Thyroid gland (tissue), 4 donors: ENCODE measurements at regions not wholly inside any gene's neighbourhood (a gene's known extent, or its start where the extent isn't known, plus 50 kb on each side); places are given as distances from the start of the nearest gene placed in this dataset.
"Not testable (repeated sequence)": the region's sequence is repeated elsewhere in the genome, so short reads cannot be mapped to it uniquely, and the experiment has no call there.

Source experiments
- DNase-seq, 2 donors: peaks; one replicate each; pipeline ENCODE4 v3.0.0-alpha.2; 2019
- H3K27ac ChIP-seq, 3 donors: fragments of 200-600 bp; sonication (generic); 1 replicate in 2 of 3; 2 replicates in 1 of 3; pipeline ENCODE4 v1.5.1; 2016 to 2019; ENCODE audit warnings: mild to moderate bottlenecking in 1 of 3, moderate library complexity in 1 of 3
- H3K27me3 ChIP-seq: fragments of 200-600 bp; sonication (generic); one replicate; pipeline ENCODE4 v1.5.1; 2019
- H3K36me3 ChIP-seq, 2 donors: fragments of 200-600 bp; sonication (generic); one replicate each; pipeline ENCODE4 v1.5.1; 2016 to 2019
- H3K4me1 ChIP-seq, 2 donors: fragments of 200-600 bp; sonication (generic); one replicate each; pipeline ENCODE4 v1.5.1; 2017 to 2019
- H3K4me3 ChIP-seq, 3 donors: fragments of 200-600 bp; sonication (generic); replicated peaks in 1 of 3; 1 replicate in 2 of 3; 2 replicates in 1 of 3; pipeline ENCODE4 v1.5.1; 2016; ENCODE audit warnings: mild to moderate bottlenecking in 1 of 3
- H3K9me3 ChIP-seq: fragments of 200-600 bp; sonication (generic); one replicate; pipeline ENCODE4 v1.5.1; 2017
- POLR2A ChIP-seq, 2 donors: fragments of 450-650 bp; IDR thresholded peaks; one replicate each; pipeline ENCODE4 v1.6.1; 2017; ENCODE audit warnings: antibody characterized with exemption in 2 of 2, mild to moderate bottlenecking in 2 of 2, moderate library complexity in 1 of 2
- WGBS, 2 donors: methylation state at CpG; one replicate each; pipeline ENCODE4 v1.1.5; 2017; 5-methylcytosine and 5-hydroxymethylcytosine counted together
- intact Hi-C: fragments of 100-400 bp; cut with DNase I; formaldehyde crosslinking; loops from one replicate; pipeline ENCODE4 v1.15.1; 2023
- TF ChIP-seq, protein P1 (sequence below), 6 experiments: fragments of 200-600 bp in 3 of 6; fragments of 450-650 bp in 3 of 6; sonication (generic) in 3 of 6; IDR thresholded peaks; one replicate each; pipeline ENCODE4 v1.5.1; 2016 to 2019; ENCODE audit warnings: antibody characterized with exemption in 6 of 6, mild to moderate bottlenecking in 2 of 6, inconsistent platforms in 1 of 6, moderate library complexity in 1 of 6

DNA sequence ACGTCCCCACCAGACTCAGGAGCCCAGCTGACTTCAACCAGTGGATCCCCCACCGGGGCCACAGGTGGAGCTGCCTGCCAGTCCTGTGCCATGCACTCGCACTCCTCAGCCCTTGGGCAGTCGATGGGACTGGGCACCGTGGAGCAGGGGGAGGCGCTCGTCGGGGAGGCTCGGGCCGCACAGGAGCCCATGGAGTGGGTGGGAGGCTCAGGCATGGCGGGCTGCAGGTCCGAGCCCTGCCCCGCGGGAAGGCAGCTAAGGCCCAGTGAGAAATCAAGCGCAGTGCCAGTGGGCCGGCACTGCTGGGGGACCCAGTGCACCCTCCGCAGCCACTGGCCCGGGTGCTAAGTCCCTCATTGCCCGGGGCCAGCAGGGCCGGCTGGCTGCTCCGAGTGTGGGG is 52.3 kb upstream of the LRRC30 start:
- H3K36me3 ChIP-seq, H3K9me3 ChIP-seq, DNase-seq, H3K4me1 ChIP-seq, H3K27me3 ChIP-seq, H3K4me3 ChIP-seq, H3K27ac ChIP-seq: not testable (repeated sequence)
- WGBS, 2 donors = 92 to 94% methylated on average over 7 to 16 of the region's 21 CpGs
- intact Hi-C loops = loop anchor here (5.0 kb wide), 1 partner anchor 261 kb away; no protein-coding TSS in a partner anchor

DNA sequence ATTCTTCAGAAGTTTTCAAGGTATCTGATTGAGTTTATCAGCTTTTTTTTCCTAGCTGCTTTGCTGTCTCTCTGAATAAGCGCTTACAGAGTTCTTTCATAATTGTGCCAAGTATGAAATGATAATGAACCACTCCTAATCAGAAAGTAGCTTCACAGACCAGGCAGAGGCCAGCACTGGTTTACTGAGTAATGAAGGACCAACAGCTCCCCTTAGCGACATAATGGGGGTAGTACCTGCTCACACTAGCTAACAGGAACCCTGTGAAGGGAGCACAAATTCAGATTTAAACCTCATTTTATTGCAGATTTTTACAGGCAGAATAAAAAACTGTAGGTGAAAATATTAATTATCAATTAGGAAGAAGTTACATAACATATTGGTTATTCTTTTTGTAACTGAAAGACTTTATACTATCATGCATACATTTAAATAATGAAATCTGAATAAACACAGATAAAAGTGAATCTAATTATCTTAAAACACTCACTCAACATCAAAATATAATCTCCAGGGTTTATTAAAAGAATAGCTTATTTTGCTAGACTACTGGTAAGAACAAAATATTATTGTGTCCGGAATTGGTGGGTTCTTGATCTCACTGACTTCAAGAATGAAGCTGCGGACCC is 53.7 kb upstream of the LRRC30 start:
- 48 to 54% methylated on average over 4 of the region's 4 CpGs for WGBS, 2 donors
- H3K4me3 ChIP-seq = no peak overlapping the region
- peak; percentile 67 to 70 for DNase-seq
- no peaks in the 10 kb centered on the region for H3K27me3 ChIP-seq
- no peaks in the 10 kb centered on the region for H3K9me3 ChIP-seq
- no peak overlapping the region for H3K27ac ChIP-seq
- TF ChIP-seq POLR2A (IDR thresholded peaks at IDR 0.05) = no peak
- TF ChIP-seq, protein P1, sequence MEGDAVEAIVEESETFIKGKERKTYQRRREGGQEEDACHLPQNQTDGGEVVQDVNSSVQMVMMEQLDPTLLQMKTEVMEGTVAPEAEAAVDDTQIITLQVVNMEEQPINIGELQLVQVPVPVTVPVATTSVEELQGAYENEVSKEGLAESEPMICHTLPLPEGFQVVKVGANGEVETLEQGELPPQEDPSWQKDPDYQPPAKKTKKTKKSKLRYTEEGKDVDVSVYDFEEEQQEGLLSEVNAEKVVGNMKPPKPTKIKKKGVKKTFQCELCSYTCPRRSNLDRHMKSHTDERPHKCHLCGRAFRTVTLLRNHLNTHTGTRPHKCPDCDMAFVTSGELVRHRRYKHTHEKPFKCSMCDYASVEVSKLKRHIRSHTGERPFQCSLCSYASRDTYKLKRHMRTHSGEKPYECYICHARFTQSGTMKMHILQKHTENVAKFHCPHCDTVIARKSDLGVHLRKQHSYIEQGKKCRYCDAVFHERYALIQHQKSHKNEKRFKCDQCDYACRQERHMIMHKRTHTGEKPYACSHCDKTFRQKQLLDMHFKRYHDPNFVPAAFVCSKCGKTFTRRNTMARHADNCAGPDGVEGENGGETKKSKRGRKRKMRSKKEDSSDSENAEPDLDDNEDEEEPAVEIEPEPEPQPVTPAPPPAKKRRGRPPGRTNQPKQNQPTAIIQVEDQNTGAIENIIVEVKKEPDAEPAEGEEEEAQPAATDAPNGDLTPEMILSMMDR (IDR thresholded peaks at IDR 0.05) = peak in 5 of 6 experiments; percentile 22 to 84 (median 80)
- intact Hi-C loops = loop anchor here (5.0 kb wide), 1 partner anchor 260 kb away; no protein-coding TSS in a partner anchor
- no peaks in the 10 kb centered on the region for H3K36me3 ChIP-seq
- no peaks in the 10 kb centered on the region for H3K4me1 ChIP-seq

DNA sequence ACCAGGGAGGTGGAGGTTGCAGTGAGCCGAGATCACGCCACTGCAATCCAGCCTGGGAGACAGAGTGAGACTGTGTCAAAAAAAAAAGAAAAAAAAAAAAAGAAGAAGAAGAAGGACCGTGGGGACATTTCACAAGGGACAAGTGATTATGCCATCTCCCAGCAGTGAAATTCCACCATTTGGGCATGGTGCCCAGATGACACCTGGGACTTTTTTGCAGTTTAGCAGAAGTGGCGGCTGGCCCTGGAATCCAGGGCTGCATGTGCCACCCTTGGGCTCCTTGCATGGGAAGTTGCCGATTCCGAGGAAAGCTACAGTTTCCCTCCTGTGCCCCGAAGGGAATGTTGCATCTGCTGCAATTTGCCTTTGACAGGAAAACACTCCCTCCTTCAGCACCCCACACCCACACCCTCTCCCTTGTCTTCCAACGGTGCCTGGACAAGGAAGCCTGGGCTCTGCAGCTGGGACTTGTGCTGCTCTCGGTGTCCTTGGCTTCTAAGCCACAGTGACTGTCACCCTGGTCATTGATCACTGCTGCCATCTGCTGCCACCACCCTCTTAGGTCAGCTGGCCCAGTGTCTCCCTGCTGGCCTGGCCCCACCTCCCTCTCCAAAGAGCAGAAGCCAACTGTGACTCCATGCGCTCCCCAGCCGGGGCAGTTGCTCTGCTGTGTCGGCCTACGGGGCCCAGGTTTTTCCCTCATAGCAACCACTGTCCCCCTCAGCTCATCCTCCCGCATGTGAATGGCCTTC is 56.4 kb upstream of the LRRC30 start:
- DNase-seq = peak; percentile 31 to 67
- H3K4me1 ChIP-seq = no peaks in the 10 kb centered on the region
- intact Hi-C loops = loop anchor here (5.0 kb wide), 2 partner anchors 137 to 257 kb away; no protein-coding TSS in a partner anchor
- 70 to 76% methylated on average over 12 to 13 of the region's 14 CpGs for WGBS, 2 donors
- H3K36me3 ChIP-seq = no peaks in the 10 kb centered on the region
- no peaks in the 10 kb centered on the region for H3K9me3 ChIP-seq
- no peak overlapping the region for H3K4me3 ChIP-seq
- TF ChIP-seq POLR2A (IDR thresholded peaks at IDR 0.05) = no peak
- TF ChIP-seq, protein P1 (IDR thresholded peaks at IDR 0.05) = peak in 4 of 6 experiments; percentile 9 to 61 (median 37)
- H3K27me3 ChIP-seq = no peaks in the 10 kb centered on the region
- H3K27ac ChIP-seq = no peak overlapping the region

DNA sequence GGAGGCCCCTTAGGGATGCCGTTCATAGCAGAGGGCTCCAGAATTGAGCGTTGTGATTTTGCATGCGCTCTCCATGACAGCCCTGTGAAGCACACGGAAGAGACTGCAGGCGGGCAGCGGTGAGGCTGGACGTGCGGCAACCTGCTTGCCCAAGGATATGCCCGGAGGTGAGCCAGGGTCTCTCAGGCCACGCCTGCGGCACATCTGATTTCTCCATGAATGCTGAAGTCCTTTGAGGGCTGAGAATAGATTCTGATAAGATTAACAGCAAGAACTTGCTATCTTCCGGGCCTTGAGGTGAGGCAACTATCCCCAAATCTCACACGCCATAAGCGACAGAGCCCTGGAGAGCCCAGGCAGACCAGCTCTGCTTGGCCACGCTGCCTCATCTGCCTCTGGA is 55.6 kb upstream of the LAMA1 start:
- Histone ChIP-seq H3K9me3 (no peaks in the 10 kb centered on the region), H3K36me3 (no peaks in the 10 kb centered on the region), H3K4me1 (no peaks in the 10 kb centered on the region), H3K4me3 (no peak overlapping the region), H3K27me3 (no peaks in the 10 kb centered on the region), H3K27ac (no peak overlapping the region)
- no peak for TF ChIP-seq POLR2A (IDR thresholded peaks at IDR 0.05)
- TF ChIP-seq, protein P1 (IDR thresholded peaks at IDR 0.05) = no peak
- 93 to 95% methylated on average over 14 to 15 of the region's 15 CpGs for WGBS, 2 donors
- intact Hi-C loops = loop anchor here (5.0 kb wide), 1 partner anchor 136 kb away; no protein-coding TSS in a partner anchor
- DNase-seq = no peak

DNA sequence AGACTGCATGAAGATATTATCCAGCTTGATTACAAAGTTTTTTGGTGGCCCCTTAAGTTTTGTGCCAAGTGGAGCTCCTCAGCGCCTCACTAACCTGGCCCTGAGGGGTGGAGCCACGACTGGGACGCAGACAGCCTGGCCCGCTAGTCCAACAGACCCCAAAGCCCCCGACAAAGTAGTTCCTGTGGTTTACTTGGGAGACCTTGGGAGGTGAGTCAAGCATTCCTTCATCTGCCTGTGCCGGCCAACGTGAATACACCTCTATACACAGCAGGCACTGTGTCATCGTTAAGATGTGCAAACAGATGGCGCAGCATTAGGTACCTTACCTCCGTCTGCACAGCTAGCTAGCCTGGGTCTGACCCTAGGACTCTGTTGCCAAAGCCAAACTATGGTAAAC is 55.0 kb upstream of the LAMA1 start:
- DNase-seq = no peak
- TF ChIP-seq POLR2A (IDR thresholded peaks at IDR 0.05) = no peak
- TF ChIP-seq, protein P1 (IDR thresholded peaks at IDR 0.05) = no peak
- Histone ChIP-seq H3K9me3 (no peaks in the 10 kb centered on the region), H3K4me3 (no peak overlapping the region), H3K27ac (no peak overlapping the region), H3K36me3 (no peaks in the 10 kb centered on the region), H3K4me1 (no peaks in the 10 kb centered on the region), H3K27me3 (no peaks in the 10 kb centered on the region)
- WGBS, 2 donors = 73 to 80% methylated on average over 10 of the region's 10 CpGs
- intact Hi-C loops = loop anchor here (5.0 kb wide), 1 partner anchor 135 kb away; no protein-coding TSS in a partner anchor
